ENCODE measurements at regions not wholly inside any gene's neighbourhood (a gene's known extent, or its start where the extent isn't known, plus 50 kb on each side); places are given as distances from the start of the nearest gene placed in this dataset.

DNA sequence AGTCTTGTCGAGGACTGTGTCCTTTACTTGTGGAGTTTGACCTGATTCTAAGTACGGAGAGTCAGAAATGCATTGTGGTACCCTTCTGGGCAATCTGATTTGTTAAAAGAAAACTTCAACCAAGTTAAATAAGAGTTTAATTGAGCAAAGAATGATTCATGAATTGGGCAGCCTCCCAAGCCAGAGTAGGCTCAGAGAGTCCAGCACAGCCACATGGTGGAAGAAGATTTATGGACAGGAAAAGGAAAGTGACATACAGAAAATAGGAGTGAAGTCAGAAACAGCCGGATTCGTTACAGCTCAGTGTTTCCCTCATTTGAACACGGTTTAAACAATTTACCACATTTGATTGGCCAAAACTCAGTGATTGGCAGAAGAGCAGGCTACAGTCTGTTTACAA, 329.2 kb downstream of the DHX35 start:
- intact Hi-C loops (cut with DNase I), result no loop called here
- no peak for DNase-seq (ENCODE audit: low spot score)

DNA sequence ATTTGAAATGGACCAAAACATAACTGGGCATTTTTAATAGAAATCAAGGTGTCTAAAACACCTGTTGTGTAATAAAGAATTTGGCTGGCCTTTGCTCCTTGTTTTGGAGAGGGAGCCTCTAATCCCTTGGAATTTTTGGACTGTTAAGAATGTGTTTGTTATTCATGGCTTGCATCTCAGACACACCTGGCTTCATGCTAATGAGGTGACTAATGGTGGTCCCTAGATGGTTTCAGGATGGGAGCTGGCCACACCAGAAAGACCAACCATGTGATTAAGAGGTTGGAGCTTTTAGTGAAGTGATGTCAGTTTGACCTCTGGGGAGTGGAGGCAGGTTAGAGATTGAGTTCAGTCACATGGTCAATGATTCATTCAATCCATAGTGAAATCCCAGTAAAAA, 328.4 kb downstream of the DHX35 start:
- intact Hi-C loops (cut with DNase I), result no loop called here
- DNase-seq (ENCODE audit: low spot score), result no peak

DNA sequence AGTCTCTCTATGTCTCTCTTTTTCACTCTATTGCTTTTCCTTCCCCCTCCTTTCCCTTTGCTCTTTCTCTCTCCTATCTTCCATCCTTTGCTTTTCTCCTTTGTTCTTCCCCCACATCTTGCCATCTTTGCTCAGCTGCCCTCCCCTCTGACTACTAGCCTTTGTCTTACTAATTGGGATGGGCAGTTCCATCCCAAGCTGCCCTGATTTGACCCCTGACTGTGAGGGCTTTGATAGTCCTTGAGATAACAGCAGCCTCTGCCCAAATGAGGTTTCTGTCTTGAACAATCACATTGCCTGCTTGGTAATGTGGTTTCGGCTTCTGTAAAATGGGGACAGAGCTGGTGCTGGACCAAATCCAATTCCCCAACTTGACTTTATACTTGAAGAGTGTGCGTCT, 327.7 kb downstream of the DHX35 start:
- no peak for DNase-seq (ENCODE audit: low spot score)
- intact Hi-C loops (cut with DNase I), result no loop called here

DNA sequence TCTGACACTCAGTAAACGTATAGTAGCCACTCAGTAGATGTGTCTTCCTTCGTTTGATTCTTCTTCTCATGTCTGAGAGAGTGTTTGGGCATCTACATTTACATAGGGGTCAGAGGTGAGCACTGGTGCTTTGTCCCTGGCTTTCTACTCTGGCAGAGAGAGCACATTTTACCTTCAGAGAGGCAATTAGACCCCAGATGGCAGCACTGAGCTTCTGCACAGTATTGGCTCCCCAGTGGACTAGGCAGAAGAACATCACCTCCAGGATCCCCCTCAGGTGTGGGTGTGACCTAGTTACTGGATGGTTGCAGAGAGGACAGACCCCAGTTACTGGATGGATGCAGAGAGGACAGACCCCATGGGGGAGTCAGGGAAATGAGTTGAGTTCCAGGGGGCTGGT, 327.2 kb downstream of the DHX35 start:
- DNase-seq (ENCODE audit: low spot score), result no peak
- intact Hi-C loops (cut with DNase I), result no loop called here

DNA sequence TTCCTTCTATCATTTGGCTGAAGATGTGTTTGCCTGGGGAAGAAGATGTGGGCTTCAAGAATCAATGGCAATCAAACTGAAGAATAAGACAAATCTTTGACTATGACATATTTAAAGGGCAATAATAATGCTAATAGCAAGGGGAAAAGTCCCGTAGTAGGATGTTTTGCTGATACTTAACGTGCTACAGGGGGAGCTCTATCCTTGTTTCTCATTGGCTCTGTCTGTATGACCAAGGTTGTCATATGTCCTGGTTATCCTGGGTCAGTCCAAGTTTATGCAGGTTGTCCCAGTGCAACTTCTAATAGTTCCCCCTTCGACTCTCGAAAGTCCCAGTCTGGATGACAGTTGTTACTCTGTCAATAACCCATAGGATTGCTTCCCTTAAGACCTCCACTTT, 321.3 kb downstream of the DHX35 start:
- intact Hi-C loops (cut with DNase I), result loop anchor here in 1 of 2 donors (5.0 kb wide), 1 partner anchor 1639 kb away; no protein-coding TSS in a partner anchor

DNA sequence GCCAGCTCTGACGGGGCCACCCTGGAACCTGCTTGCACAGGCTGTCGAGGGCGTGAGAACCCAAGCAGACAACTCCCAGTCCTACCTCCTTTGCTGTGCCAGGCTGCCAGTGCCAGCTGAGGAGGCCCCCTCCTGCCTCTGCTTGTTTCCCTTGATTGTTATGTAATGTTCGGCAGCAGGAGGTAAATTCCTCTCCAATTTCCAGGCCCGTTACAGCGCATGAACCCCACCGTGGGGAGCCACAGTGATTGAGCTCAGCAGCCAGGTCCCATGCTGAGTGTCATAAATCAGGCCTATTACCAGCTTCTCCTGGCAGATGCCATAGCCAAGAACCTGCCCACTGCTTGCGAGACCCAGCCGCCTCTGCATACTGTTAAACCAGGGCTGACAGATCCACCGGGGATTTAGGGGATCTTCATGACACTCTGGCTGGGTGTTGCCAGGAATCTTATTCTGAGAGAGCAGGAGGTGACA, 320.5 kb downstream of the DHX35 start:
- DNase-seq (ENCODE audit: low spot score), result no peak
- intact Hi-C loops (cut with DNase I), result loop anchor here in 1 of 2 donors (5.0 kb wide), 1 partner anchor 1640 kb away; no protein-coding TSS in a partner anchor

More for the DNA sequence above, 321.3 kb downstream of the DHX35 start:
- no peak for DNase-seq (ENCODE audit: low spot score)

DNA sequence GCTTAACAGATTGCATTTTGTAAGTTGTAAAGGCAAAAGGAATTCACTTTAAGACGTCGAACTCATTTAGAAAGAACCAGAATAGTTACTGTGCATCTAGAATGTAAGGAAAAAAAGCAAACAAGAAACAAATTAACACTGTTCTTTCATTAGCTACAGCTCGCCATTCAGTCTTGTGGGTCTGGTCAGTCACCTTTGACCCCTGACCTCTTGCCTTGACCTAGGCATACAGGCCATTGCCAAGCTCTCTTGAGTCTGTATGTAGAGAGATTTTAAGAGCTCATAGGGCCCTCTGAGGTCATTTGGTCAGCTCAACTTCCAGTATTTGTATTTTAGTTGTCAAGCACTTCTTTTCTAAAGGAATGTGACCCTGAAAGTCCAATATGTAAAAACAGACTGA, 318.7 kb downstream of the DHX35 start:
- intact Hi-C loops (cut with DNase I), result loop anchor here in 1 of 2 donors (5.0 kb wide), 1 partner anchor 1641 kb away; no protein-coding TSS in a partner anchor
- DNase-seq (ENCODE audit: low spot score), result no peak

DNA sequence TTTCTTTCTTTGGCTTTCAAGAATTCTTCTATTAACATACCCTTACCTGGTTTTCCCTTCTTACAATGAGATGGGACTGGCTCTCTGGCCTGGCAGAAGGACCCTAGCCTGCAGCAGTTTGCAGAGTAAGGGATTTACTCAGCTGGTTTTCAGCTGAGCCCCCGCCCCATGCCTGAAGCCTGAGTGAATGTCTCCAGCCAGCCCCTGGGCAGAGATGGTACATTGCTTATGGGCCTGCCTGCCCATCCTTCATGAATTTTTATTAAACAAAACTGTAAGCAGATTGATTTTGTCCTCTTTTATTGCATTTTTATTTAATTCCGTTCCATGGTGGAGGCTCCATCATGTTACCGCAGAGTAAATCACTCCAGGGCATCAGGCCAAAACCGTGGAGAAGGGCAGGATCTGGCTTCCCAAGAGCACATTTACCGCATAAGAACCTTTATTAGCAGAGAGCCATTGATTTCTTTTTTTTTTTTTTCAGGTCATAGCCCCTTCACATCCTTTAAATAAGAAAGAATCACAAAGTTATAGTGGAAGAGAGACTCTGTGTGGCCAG, 316.2 kb downstream of the DHX35 start:
- intact Hi-C loops (cut with DNase I), result loop anchor here in 1 of 2 donors (10.0 kb wide), 1 partner anchor 1416 kb away; no protein-coding TSS in a partner anchor
- no peak for DNase-seq (ENCODE audit: low spot score)

DNA sequence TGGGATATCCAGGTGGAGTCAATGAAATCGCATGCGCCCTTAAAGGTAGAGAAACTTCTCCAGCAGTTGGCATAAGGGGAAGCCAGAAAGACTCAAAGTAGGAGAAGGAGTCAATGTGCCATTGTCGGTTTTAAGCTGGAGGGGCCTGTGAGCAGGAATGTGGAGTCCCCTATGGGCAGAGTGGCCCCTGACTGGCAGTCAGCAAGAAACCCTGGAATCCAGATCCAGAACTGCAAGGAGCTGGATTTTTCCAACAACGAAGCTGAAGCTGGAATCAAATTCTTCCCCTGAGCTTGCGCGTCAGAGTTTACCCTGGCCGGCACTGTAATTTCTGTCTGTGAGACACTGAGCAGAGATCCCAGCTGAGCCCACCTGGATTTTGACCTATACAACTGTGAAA, 315.0 kb downstream of the DHX35 start:
- DNase-seq (ENCODE audit: low spot score), result no peak
- intact Hi-C loops (cut with DNase I), result loop anchor here in 1 of 2 donors (10.0 kb wide), 1 partner anchor 1418 kb away; no protein-coding TSS in a partner anchor

DNA sequence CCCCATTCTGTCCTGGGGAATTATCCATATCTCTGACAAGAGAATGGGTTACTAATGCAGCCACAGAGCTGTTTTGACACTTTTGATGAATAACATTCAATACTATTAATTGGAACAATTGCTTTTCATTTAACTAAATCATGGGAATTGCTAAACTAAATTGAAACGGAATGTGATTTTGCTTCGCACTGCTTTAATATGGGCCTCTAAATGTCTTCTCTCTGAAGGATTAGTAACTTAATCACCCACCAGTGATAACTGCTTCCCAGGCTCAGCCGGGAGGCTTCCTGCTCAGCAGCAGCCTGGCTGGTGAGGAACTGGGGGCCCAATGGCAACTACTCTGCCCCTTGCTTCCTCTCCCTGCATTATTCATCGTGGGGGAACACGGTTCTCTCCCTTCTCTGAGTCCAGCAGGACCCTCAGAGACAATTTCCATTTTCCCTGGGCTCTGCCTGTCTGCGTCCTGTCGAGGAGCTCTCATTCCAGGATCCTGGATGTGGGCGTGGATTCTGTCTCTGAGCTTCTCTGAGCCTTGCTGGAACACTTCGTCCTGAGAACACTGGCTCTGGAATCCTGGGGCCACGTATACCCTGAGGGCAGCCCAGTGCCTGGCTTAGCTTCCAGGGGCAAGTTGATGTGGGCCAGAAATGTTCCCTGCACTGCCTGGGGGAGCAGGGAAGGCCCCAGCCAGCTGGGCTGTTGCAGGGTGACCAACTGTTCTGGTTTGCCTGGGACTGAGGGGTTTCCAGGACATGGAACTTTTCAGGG, 308.9 kb downstream of the DHX35 start:
- intact Hi-C loops (cut with DNase I), result loop anchor here in 1 of 2 donors (10.0 kb wide), 1 partner anchor 1424 kb away; no protein-coding TSS in a partner anchor
- no peak for DNase-seq (ENCODE audit: low spot score)

DNA sequence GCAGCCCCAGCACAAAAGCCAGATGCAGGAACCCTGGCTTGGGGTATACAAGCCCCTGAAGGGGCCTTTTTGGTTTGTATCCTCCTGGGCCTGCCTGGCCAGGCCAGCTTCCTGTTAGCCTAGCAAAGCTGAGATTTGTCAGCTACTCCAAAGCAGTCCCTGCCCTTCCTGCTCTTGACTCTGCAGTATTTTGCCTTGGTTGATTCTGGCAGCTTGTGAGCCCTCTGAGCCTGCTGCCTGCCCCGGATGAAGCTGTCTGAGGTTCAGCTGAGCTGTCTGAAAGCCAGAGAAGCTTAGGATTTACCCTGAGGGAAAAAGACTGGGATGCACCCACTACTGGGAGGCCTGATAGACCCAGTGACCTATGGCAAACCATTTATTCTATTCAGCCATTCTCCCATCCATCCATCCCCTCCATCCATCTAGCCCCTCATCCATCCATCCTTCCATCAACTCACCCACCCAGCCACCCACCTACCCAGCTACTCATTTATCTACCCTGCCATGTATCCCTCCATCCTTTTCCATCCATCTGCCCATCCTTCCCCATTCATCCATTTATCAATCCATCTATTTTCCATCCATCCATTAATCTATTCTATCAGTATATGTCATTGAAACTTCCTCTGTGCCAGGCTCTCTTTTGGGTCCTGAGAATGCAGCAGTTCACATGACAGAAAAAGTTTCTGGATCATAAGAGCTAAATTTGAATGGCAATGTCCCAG, 307.5 kb downstream of the DHX35 start:
- intact Hi-C loops (cut with DNase I), result loop anchor here (5.0 to 10.0 kb wide), 3 partner anchors 605 to 1425 kb away; no protein-coding TSS in a partner anchor
- DNase-seq (ENCODE audit: low spot score), result no peak

DNA sequence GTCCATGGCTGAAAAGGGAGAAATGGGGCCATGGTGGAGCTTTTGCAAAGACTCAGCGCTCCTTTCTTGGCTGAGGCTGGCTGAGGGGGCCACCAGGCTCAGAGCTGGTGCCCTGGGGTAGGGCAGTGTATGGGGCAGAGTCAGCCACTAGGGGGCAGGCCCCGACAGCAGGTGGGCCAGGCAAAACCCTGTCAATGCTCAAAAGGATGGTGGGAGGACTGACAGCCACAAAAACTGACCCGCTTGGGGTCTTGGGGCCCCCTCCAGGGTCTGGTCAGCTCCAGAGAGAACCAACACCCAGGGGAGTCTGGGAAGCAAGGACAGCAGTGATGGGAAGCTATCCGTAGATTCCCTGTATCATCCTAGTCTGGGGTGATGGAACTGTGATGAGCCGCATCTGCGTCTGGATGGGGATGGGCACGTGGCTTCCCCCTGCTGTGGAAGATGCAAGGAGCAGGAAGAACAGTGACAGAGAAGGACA, 306.9 kb downstream of the DHX35 start:
- no peak for DNase-seq (ENCODE audit: low spot score)
- intact Hi-C loops (cut with DNase I), result loop anchor here in 1 of 2 donors (5.0 to 10.0 kb wide), 2 partner anchors 606 to 1423 kb away; no protein-coding TSS in a partner anchor

DNA sequence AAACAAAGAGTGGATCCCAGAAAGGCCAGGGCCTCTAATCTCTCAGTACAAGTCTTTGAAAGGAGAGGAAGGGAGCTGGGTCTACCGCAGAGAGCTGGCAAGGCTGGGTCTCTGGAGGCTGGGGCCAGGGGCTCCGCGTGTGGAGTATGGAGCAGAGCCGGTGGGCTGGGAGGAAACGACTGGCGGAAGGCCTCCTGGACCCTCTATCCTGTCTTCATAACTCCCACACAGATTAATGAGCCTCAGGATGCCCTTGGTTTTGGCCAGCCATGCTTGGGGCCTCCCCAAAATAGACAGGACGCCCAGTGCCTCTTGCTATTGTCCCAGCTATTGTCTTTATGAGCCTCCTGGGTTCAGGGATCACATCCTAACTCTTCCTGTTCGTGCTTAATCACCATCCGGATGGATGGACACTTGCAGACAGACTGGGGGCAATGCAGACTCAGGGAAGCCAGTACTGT, 306.4 kb downstream of the DHX35 start:
- DNase-seq (ENCODE audit: low spot score), result no peak
- intact Hi-C loops (cut with DNase I), result loop anchor here in 1 of 2 donors (5.0 to 10.0 kb wide), 2 partner anchors 606 to 1424 kb away; no protein-coding TSS in a partner anchor

DNA sequence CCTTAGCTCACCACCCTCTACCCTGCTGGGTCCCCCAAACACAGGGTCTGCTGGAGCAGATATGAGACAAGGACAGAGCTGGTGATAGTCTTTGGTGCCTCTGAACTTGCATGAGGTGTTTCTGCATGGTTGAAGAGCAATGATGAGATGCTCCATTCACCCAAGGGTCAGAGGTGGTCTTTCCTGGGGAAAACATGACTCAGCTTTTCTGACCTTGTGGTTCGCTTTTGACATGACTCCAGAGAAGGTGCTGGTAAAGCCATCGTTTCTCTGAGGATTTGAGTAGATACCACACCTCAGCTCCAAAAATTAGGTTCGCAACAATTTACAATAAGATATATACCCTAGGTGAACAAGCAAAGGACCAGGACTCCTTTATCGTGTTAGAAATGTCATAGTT, 304.8 kb downstream of the DHX35 start:
- DNase-seq (ENCODE audit: low spot score), result no peak
- intact Hi-C loops (cut with DNase I), result loop anchor here in 1 of 2 donors (5.0 to 10.0 kb wide), 2 partner anchors 608 to 1425 kb away; no protein-coding TSS in a partner anchor

DNA sequence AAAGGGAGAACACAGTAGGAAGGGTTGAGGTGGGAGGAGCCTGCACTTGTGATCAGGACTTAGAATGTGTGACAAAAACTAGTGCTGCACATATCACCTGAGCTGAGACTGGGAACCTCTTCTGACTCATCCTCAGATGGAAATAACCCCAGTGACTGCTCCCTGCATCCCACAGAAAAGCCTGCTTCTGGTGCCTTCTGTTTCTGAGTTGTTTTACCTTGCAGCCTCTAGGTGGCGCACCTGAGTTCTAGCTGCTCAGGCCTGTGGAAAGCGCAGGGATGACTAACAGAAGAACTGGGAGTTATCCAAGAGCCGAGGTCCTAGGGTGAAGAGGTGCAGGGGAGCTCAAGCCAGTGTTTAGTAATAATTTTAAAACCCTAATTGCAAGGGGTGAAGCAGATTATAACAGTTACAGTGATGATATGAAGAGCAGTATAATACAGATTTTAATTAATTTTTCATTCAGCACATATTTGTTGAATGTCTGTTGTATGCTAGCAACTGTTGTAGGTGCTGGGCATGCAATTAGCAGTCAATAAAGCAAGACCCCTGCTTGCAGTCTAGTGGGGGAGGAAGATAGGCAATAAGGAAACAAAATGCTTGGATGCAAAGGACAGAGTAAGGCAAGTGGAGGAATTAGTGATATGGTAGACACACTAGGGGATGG, 302.5 kb downstream of the DHX35 start:
- intact Hi-C loops (cut with DNase I), result loop anchor here in 1 of 2 donors (5.0 to 10.0 kb wide), 2 partner anchors 610 to 1428 kb away; no protein-coding TSS in a partner anchor
- peak; percentile 85 for DNase-seq (ENCODE audit: low spot score)

DNA sequence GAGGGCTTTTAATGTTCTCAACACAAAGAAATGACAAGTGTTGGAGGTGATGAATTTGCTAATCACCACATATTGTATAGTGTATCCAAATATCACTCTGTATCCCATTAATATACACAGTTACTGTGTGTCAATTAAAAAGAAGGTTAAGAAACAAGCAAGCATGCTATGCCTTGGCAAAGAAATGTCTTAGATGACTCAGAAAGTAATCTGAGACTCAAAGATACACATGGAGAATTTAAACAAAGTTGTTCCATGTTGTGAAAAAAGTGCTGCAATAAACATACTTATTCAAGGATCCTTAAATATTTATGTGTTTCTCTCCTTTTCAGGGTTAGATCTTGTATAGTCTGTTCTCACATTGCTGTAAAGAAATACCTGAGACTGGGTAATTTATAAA, 300.9 kb downstream of the DHX35 start:
- intact Hi-C loops (cut with DNase I), result loop anchor here in 1 of 2 donors (10.0 kb wide), 1 partner anchor 612 kb away; no protein-coding TSS in a partner anchor
- DNase-seq (ENCODE audit: low spot score), result no peak

DNA sequence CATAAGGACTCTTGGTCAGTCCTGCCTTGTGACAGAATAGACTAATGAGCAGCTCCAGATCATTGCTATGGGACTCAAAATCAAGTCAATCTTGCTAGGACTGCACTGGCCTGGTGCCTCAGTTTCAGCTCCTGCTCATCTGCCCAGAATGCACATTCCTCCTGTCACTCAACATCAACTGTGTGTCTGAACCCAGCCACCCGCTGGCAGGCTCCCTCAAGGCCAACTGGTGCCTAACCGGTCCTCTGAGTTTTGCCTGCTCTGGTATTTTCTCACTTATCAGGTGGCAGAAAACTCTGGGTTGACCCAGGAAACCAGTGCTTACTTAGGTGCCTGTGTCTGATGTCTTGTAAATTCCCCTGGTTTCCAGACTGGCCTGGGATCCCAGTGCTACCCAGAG, 297.7 kb downstream of the DHX35 start:
- DNase-seq (ENCODE audit: low spot score), result no peak
- intact Hi-C loops (cut with DNase I), result loop anchor here in 1 of 2 donors (10.0 kb wide), 1 partner anchor 615 kb away; no protein-coding TSS in a partner anchor

DNA sequence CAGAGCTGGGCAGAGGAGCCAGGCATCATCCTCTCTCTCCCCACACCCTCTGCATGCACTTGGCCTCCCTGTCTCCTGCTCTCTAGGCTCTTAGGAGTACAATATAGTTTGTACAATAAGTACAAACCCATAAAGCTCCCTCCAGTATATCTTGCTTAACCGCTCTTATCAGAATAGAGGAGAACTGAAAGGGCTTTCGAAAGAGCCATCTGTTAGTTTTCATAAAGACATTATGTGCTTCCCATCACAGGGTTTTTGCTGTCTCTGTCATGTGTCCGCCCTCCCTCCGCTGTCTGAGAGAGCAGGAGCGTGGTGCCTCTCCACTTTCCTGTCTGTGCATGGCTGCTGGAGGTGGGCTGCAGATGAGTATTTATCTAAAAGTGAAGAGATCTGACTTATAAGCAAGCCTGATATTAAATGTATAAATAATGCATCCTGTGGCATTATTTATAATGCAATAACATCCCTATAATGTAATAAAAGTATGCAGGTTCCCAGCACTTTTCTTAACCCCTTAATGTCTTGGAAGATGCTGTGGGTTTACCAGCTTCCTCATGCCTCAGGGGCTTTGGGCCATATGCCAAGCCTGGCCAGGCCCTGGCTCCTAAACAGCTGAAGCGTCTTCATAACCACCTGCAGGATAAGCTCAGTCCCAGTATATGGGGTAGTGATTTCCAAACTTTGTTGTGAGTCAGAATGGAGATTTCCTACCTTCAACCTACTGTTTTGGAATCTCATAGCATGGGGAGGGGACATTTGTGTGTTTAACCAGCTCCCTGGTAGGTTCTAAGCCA, 297.1 kb downstream of the DHX35 start:
- intact Hi-C loops (cut with DNase I), result no loop called here
- no peak for DNase-seq (ENCODE audit: low spot score)
